Upper lobe of left lung (tissue), 6 donors: ENCODE measurements at regions not wholly inside any gene's neighbourhood (a gene's known extent, or its start where the extent isn't known, plus 50 kb on each side); places are given as distances from the start of the nearest gene placed in this dataset.

Source experiments
- ATAC-seq, 2 donors: fragments of 200-7000 bp; cut with Tn5 transposase; one replicate each; pipeline ENCODE4 v1.9.1; 2022; ENCODE audit warnings: mild to moderate bottlenecking in 2 of 2, moderate library complexity in 2 of 2; ENCODE audit not compliant: low FRiP score in 2 of 2
- DNase-seq, 2 donors: peaks; one replicate each; pipeline ENCODE4 v3.0.0-alpha.2; 2019 to 2020
- H3K27ac ChIP-seq, 4 donors: fragments of 200-600 bp; sonication (generic); one replicate each; pipeline ENCODE4 v1.5.1; 2016 to 2019
- H3K27me3 ChIP-seq, 4 donors: fragments of 200-600 bp; sonication (generic); one replicate each; pipeline ENCODE4 v1.5.1; 2017 to 2019
- H3K36me3 ChIP-seq, 4 donors: fragments of 200-600 bp; sonication (generic); one replicate each; pipeline ENCODE4 v1.5.1; 2016 to 2019
- H3K4me1 ChIP-seq, 4 donors: fragments of 200-600 bp; sonication (generic); one replicate each; pipeline ENCODE4 v1.5.1; 2018 to 2019
- H3K4me3 ChIP-seq, 4 donors: fragments of 200-600 bp; sonication (generic); one replicate each; pipeline ENCODE4 v1.5.1; 2017 to 2019; ENCODE audit warnings: mild to moderate bottlenecking in 2 of 4, moderate library complexity in 1 of 4
- H3K9me3 ChIP-seq, 4 donors: fragments of 200-600 bp; sonication (generic); one replicate each; pipeline ENCODE4 v1.5.1; 2018 to 2019
- EP300 ChIP-seq, 4 donors: sonication (generic); formaldehyde crosslinking; IDR thresholded peaks; one replicate each; pipeline ENCODE4 v1.5.1; 2017; ENCODE audit warnings: antibody characterized with exemption in 4 of 4, control low read depth in 2 of 4
- POLR2A ChIP-seq, 4 donors: fragments of 450-650 bp; IDR thresholded peaks; one replicate each; pipeline ENCODE4 v1.5.1; 2016 to 2017; ENCODE audit warnings: antibody characterized with exemption in 4 of 4, mild to moderate bottlenecking in 2 of 4
- POLR2AphosphoS5 ChIP-seq, 2 donors: sonication (generic); formaldehyde crosslinking; IDR thresholded peaks; one replicate each; pipeline ENCODE4 v1.5.1; 2017; ENCODE audit warnings: antibody characterized with exemption in 2 of 2
- WGBS, 2 donors: methylation state at CpG; one replicate each; pipeline ENCODE4 v1.1.5; 2017 to 2018; 5-methylcytosine and 5-hydroxymethylcytosine counted together
- TF ChIP-seq, protein P1 (sequence below), 6 experiments: fragments of 450-650 bp in 4 of 6; fragments of 200-600 bp in 2 of 6; sonication (generic) in 2 of 6; IDR thresholded peaks; one replicate each; pipeline ENCODE4 v1.5.1; 2016 to 2019; ENCODE audit warnings: antibody characterized with exemption in 6 of 6
- donor health status: DM: no; HTN: no; CAD: no; lungs with moderate emphysema.
- donor health status: DM: no; HTN: yes; CAD: no; lungs with severe emphysema.

DNA sequence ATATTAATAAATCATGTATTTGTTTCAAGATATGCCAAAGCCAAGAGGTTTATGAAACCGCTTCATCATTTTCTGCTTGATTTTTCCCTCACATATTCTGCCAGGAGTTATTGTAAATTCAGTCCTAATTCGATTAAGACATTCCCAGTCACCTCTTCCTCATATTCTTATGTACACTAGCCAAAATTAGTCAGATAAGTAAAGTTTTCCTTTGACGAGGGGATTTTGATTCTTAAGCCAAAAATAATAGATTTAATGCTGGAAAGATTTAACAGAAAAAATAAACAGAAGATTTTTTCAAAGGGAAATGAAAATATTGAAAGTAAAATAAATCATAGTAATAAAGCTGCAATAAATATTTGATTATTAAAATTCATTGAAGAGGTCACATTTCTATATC is 51.0 kb upstream of the VEGFC start:
- no peaks in the 10 kb centered on the region for H3K9me3 ChIP-seq
- DNase-seq = no peak
- 70 to 72% methylated on average over 3 of the region's 3 CpGs for WGBS, 2 donors
- no peaks in the 10 kb centered on the region for H3K4me1 ChIP-seq
- no peaks in the 10 kb centered on the region for H3K36me3 ChIP-seq
- H3K27me3 ChIP-seq = no peaks in the 10 kb centered on the region
- no peak for ATAC-seq
- TF ChIP-seq EP300 (IDR thresholded peaks at IDR 0.05) (no peak), POLR2A (IDR thresholded peaks at IDR 0.05) (no peak)
- H3K4me3 ChIP-seq = no peak overlapping the region
- H3K27ac ChIP-seq = no peak overlapping the region

GRCh38 chr4:176844448-176844847 is 51.7 kb upstream of the VEGFC start:
- DNase-seq (no peak), ATAC-seq (no peak)
- no peaks in the 10 kb centered on the region for H3K9me3 ChIP-seq
- H3K36me3 ChIP-seq = no peaks in the 10 kb centered on the region
- TF ChIP-seq EP300 (IDR thresholded peaks at IDR 0.05) = no peak
- no peak for TF ChIP-seq POLR2A (IDR thresholded peaks at IDR 0.05)
- no peak for TF ChIP-seq POLR2AphosphoS5 (IDR thresholded peaks at IDR 0.05)
- TF ChIP-seq, protein P1, sequence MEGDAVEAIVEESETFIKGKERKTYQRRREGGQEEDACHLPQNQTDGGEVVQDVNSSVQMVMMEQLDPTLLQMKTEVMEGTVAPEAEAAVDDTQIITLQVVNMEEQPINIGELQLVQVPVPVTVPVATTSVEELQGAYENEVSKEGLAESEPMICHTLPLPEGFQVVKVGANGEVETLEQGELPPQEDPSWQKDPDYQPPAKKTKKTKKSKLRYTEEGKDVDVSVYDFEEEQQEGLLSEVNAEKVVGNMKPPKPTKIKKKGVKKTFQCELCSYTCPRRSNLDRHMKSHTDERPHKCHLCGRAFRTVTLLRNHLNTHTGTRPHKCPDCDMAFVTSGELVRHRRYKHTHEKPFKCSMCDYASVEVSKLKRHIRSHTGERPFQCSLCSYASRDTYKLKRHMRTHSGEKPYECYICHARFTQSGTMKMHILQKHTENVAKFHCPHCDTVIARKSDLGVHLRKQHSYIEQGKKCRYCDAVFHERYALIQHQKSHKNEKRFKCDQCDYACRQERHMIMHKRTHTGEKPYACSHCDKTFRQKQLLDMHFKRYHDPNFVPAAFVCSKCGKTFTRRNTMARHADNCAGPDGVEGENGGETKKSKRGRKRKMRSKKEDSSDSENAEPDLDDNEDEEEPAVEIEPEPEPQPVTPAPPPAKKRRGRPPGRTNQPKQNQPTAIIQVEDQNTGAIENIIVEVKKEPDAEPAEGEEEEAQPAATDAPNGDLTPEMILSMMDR (IDR thresholded peaks at IDR 0.05) = no peak
- WGBS, 2 donors = 90 to 92% methylated on average over 4 of the region's 4 CpGs
- H3K4me3 ChIP-seq = no peak overlapping the region
- no peaks in the 10 kb centered on the region for H3K27me3 ChIP-seq
- no peaks in the 10 kb centered on the region for H3K4me1 ChIP-seq
- no peak overlapping the region for H3K27ac ChIP-seq

DNA sequence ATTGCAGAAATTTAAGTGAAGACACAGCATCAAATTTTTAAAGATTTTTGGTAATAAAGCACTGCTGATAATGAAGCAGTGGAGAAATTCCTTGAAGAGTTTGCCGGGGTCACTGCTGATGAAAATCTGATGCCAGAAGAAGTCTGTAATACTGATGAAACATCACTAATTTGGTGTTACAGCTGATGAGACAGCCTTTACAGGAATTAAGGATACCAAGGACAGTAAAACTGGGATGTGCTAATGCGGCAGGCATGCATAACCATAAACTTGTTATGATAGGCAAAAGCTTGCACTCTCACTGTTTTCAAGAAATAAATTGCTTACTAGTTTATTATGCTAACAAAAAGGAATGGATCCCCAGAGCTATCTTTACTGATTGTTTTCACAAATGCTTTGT is 52.9 kb upstream of the VEGFC start:
- WGBS, 2 donors = 95 to 98% methylated on average over 2 of the region's 2 CpGs
- H3K4me3 ChIP-seq = no peak overlapping the region
- H3K27ac ChIP-seq = no peak overlapping the region
- no peaks in the 10 kb centered on the region for H3K4me1 ChIP-seq
- ATAC-seq (no peak), DNase-seq (no peak)
- no peaks in the 10 kb centered on the region for H3K9me3 ChIP-seq
- no peaks in the 10 kb centered on the region for H3K36me3 ChIP-seq
- H3K27me3 ChIP-seq = no peaks in the 10 kb centered on the region
- no peak for TF ChIP-seq POLR2AphosphoS5 (IDR thresholded peaks at IDR 0.05)
- no peak for TF ChIP-seq POLR2A (IDR thresholded peaks at IDR 0.05)
- TF ChIP-seq, protein P1 (IDR thresholded peaks at IDR 0.05) = no peak
- no peak for TF ChIP-seq EP300 (IDR thresholded peaks at IDR 0.05)

- no peaks in the 10 kb centered on the region for H3K4me1 ChIP-seq
- no peak for ATAC-seq
- DNase-seq = no peak
- TF ChIP-seq POLR2A (IDR thresholded peaks at IDR 0.05) (no peak), EP300 (IDR thresholded peaks at IDR 0.05) (no peak), POLR2AphosphoS5 (IDR thresholded peaks at IDR 0.05) (no peak)
- TF ChIP-seq, protein P1 (IDR thresholded peaks at IDR 0.05) = no peak
- no peak overlapping the region for H3K27ac ChIP-seq
- no peak overlapping the region for H3K4me3 ChIP-seq
- H3K27me3 ChIP-seq = no peaks in the 10 kb centered on the region
- H3K36me3 ChIP-seq = no peaks in the 10 kb centered on the region
- no peaks in the 10 kb centered on the region for H3K9me3 ChIP-seq
Observed at GRCh38 chr4:176849076-176849475, 56.4 kb upstream of the VEGFC start.

- Histone ChIP-seq H3K4me3 (no peak overlapping the region), H3K27ac (no peak overlapping the region), H3K4me1 (no peaks in the 10 kb centered on the region), H3K9me3 (no peaks in the 10 kb centered on the region), H3K27me3 (no peaks in the 10 kb centered on the region), H3K36me3 (no peaks in the 10 kb centered on the region)
- 80 to 87% methylated on average over 2 of the region's 2 CpGs for WGBS, 2 donors
- ATAC-seq (no peak), DNase-seq (no peak)
- TF ChIP-seq, protein P1 (IDR thresholded peaks at IDR 0.05) = no peak
- TF ChIP-seq EP300 (IDR thresholded peaks at IDR 0.05) = no peak
- no peak for TF ChIP-seq POLR2AphosphoS5 (IDR thresholded peaks at IDR 0.05)
- TF ChIP-seq POLR2A (IDR thresholded peaks at IDR 0.05) = no peak
Observed at GRCh38 chr4:176850436-176850835, 57.7 kb upstream of the VEGFC start.
